Glutamatergic neuron (in vitro differentiated cells): ENCODE measurements at regions not wholly inside any gene's neighbourhood (a gene's known extent, or its start where the extent isn't known, plus 50 kb on each side); places are given as distances from the start of the nearest gene placed in this dataset.

Experiments used
- DNase-seq: peaks from one replicate; pipeline ENCODE4 v3.0.0; 2022
- H3K27ac Mint-ChIP-seq: one replicate; pipeline ENCODE4 v1.8.0; 2020; ENCODE audit warnings: mild to moderate bottlenecking, mixed read lengths, inconsistent platforms; ENCODE audit not compliant: unreplicated experiment
- H3K27me3 Mint-ChIP-seq: one replicate; pipeline ENCODE4 v1.8.0; 2020; ENCODE audit warnings: mild to moderate bottlenecking, moderate library complexity, mixed read lengths, inconsistent platforms; ENCODE audit not compliant: unreplicated experiment
- H3K36me3 Mint-ChIP-seq: one replicate; pipeline ENCODE4 v1.8.0; 2020; ENCODE audit warnings: mild to moderate bottlenecking, mixed read lengths, inconsistent platforms; ENCODE audit not compliant: unreplicated experiment
- H3K4me1 Mint-ChIP-seq: one replicate; pipeline ENCODE4 v1.8.0; 2020; ENCODE audit warnings: mild to moderate bottlenecking, low read depth, mixed read lengths, inconsistent platforms; ENCODE audit not compliant: unreplicated experiment
- H3K4me3 Mint-ChIP-seq: one replicate; pipeline ENCODE4 v1.8.0; 2020; ENCODE audit warnings: mild to moderate bottlenecking, mixed read lengths, inconsistent platforms; ENCODE audit not compliant: unreplicated experiment
- H3K9me3 Mint-ChIP-seq: one replicate; pipeline ENCODE4 v1.8.0; 2020; ENCODE audit warnings: mild to moderate bottlenecking, moderate library complexity, mixed read lengths, inconsistent platforms; ENCODE audit not compliant: unreplicated experiment
- CTCF ChIP-seq: fragments of 200-600 bp; sonication (generic); IDR thresholded peaks from one replicate; pipeline ENCODE4 v1.5.0; 2021; ENCODE audit not compliant: partially characterized antibody, unreplicated experiment

GRCh38 chr2:23298551-23298950, 86.4 kb upstream of the KLHL29 start:
- H3K36me3 Mint-ChIP-seq, result no peaks in the 10 kb centered on the region
- no peak for TF ChIP-seq CTCF
- no peak for DNase-seq
- peaks cover 4% of the 10 kb centered on the region for H3K27me3 Mint-ChIP-seq
- no peak overlapping the region for H3K27ac Mint-ChIP-seq
- H3K4me3 Mint-ChIP-seq, result no peak overlapping the region
- peaks cover 4% of the 10 kb centered on the region for H3K9me3 Mint-ChIP-seq
- H3K4me1 Mint-ChIP-seq, result no peaks in the 10 kb centered on the region

GRCh38 chr2:23299476-23300195, 85.3 kb upstream of the KLHL29 start:
- no peak for DNase-seq
- Mint-ChIP-seq H3K27me3 (peaks cover 4% of the 10 kb centered on the region), H3K4me3 (no peak overlapping the region), H3K27ac (no peak overlapping the region), H3K36me3 (no peaks in the 10 kb centered on the region), H3K4me1 (no peaks in the 10 kb centered on the region), H3K9me3 (peaks cover 4% of the 10 kb centered on the region)
- TF ChIP-seq CTCF, result no peak

- no peak for DNase-seq
- peaks cover 4% of the 10 kb centered on the region for H3K27me3 Mint-ChIP-seq
- peaks cover 2% of the 10 kb centered on the region for H3K9me3 Mint-ChIP-seq
- no peaks in the 10 kb centered on the region for H3K4me1 Mint-ChIP-seq
- TF ChIP-seq CTCF, result no peak
- H3K36me3 Mint-ChIP-seq, result peaks cover 6% of the 10 kb centered on the region
- no peak overlapping the region for H3K4me3 Mint-ChIP-seq
- no peak overlapping the region for H3K27ac Mint-ChIP-seq
Observed at GRCh38 chr2:23301136-23301535, 83.8 kb upstream of the KLHL29 start.

- H3K27ac Mint-ChIP-seq, result no peak overlapping the region
- no peak for DNase-seq
- H3K27me3 Mint-ChIP-seq, result peaks cover 4% of the 10 kb centered on the region
- H3K4me1 Mint-ChIP-seq, result no peaks in the 10 kb centered on the region
- H3K36me3 Mint-ChIP-seq, result peaks cover 10% of the 10 kb centered on the region
- H3K9me3 Mint-ChIP-seq, result peaks cover 2% of the 10 kb centered on the region
- H3K4me3 Mint-ChIP-seq, result no peak overlapping the region
- no peak for TF ChIP-seq CTCF
Observed at GRCh38 chr2:23302591-23302990, 82.4 kb upstream of the KLHL29 start.

GRCh38 chr2:23306401-23306800, 78.6 kb upstream of the KLHL29 start:
- Mint-ChIP-seq H3K4me3 (no peak overlapping the region), H3K27ac (no peak overlapping the region), H3K9me3 (peaks cover 6% of the 10 kb centered on the region), H3K4me1 (no peaks in the 10 kb centered on the region), H3K36me3 (peaks cover 10% of the 10 kb centered on the region), H3K27me3 (no peaks in the 10 kb centered on the region)
- no peak for TF ChIP-seq CTCF
- DNase-seq, result no peak
